ENCODE measurements at regions not wholly inside any gene's neighbourhood (a gene's known extent, or its start where the extent isn't known, plus 50 kb on each side); places are given as distances from the start of the nearest gene placed in this dataset.

DNA sequence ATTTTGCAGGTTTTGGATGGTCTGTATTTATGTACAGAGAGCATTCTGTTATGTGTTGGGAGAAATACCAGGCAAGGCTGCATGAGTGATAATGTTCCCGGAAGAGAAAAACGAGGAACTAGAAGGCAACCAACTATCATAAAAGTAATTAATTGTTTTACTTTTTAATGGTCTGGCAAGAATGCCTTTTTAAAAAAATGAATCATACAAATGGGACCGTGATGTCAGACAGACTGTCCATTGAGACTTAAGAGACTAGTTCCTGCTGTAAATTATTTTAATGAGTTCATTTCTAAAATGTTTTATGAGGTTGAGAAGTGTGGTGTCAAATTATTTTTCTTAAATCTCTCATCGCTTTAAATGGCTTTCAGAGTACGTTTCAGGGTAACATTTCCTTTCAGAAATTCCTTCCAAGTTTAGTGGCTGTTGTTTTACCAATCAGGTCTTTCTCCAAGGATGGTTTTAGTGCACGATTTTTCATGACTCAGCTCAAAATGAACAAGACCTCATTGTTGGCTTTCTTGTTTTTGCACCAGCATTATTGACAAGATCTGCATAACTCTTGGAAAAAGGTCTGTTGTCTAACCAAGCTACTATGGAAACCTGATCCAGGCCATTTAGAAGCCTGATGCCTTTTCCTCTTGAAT lies 86.1 kb upstream of the ARHGAP5 start:
- WGBS, 3 donors: 35 to 51% (median 39%) methylated on average over 6 of the region's 6 CpGs
- Histone ChIP-seq H3K27me3 (ENCODE audit: insufficient read depth in 3 of 3, low read length in 2 of 3) (no peaks in the 10 kb centered on the region), H3K36me3 (ENCODE audit: insufficient read depth in 1 of 2, low read depth in 1 of 2) (no peaks in the 10 kb centered on the region), H3K4me3 (no peak overlapping the region), H3K4me1 (peaks cover 22% of the 10 kb centered on the region), H3K9me3 (peaks cover 6% of the 10 kb centered on the region), H3K27ac (no peak overlapping the region)
- TF ChIP-seq, protein P1, sequence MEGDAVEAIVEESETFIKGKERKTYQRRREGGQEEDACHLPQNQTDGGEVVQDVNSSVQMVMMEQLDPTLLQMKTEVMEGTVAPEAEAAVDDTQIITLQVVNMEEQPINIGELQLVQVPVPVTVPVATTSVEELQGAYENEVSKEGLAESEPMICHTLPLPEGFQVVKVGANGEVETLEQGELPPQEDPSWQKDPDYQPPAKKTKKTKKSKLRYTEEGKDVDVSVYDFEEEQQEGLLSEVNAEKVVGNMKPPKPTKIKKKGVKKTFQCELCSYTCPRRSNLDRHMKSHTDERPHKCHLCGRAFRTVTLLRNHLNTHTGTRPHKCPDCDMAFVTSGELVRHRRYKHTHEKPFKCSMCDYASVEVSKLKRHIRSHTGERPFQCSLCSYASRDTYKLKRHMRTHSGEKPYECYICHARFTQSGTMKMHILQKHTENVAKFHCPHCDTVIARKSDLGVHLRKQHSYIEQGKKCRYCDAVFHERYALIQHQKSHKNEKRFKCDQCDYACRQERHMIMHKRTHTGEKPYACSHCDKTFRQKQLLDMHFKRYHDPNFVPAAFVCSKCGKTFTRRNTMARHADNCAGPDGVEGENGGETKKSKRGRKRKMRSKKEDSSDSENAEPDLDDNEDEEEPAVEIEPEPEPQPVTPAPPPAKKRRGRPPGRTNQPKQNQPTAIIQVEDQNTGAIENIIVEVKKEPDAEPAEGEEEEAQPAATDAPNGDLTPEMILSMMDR (IDR thresholded peaks at IDR 0.05): no peak
- ATAC-seq: no peak
- no peak for DNase-seq
- intact Hi-C loops (cut with DNase I): no loop called here

DNA sequence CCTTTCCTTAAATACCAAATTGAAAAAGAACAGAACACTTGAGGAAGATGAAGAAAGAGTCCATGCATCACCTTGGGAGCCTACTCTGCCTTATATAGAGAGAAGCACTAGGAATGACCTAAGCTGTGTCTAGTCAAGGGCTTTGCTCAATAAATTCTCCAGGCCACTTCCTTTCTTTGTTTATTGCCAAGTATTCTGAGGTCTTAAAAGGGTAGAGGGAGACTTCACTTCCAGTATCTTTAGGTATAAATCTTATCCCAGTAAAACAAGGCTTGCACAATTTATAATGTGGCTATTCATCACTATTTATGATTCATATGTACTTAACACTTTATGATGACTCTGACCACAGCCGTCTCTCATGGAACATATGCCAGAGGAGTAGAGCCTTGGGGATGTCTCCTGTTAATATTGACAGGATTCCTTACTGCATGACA lies 85.1 kb upstream of the ARHGAP5 start:
- TF ChIP-seq, protein P1 (IDR thresholded peaks at IDR 0.05): no peak
- Histone ChIP-seq H3K27me3 (ENCODE audit: insufficient read depth in 3 of 3, low read length in 2 of 3) (no peaks in the 10 kb centered on the region), H3K9me3 (no peaks in the 10 kb centered on the region), H3K27ac (peak overlapping the region; percentile 42), H3K4me3 (no peak overlapping the region), H3K4me1 (peaks cover 27% of the 10 kb centered on the region), H3K36me3 (ENCODE audit: insufficient read depth in 1 of 2, low read depth in 1 of 2) (no peaks in the 10 kb centered on the region)
- intact Hi-C loops (cut with DNase I): no loop called here
- 39 to 48% (median 47%) methylated on average over 1 of the region's 1 CpG for WGBS, 3 donors
- DNase-seq (no peak), ATAC-seq (peak; percentile 42 to 82 (median 76))

DNA sequence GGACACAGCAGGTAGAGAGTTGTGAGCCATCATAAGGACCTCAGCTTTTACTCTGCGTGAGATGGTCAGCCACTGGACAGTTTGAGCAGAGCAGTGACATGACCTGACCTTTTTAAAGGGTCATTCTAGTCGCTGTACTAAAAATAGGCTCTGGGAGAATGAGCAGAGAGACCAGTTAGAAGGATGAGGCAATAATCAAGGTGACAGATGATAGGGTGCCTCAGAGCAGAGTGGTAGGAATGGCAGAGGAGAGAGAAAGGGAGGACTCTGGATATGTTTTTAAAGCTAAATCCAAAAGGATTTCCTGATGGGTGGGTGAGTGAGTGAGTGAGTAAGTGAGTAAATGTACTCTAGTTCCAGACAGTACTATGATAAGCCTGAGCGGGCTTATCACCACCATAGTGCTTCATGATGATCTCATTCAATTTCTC lies 83.6 kb upstream of the ARHGAP5 start:
- 54 to 76% (median 66%) methylated on average over 3 of the region's 3 CpGs for WGBS, 3 donors
- intact Hi-C loops (cut with DNase I): no loop called here
- H3K4me3 ChIP-seq: no peak overlapping the region
- H3K36me3 ChIP-seq (ENCODE audit: insufficient read depth in 1 of 2, low read depth in 1 of 2): no peaks in the 10 kb centered on the region
- ATAC-seq (peak; percentile 72 to 90 (median 88)), DNase-seq (no peak)
- peaks cover 38% of the 10 kb centered on the region for H3K4me1 ChIP-seq
- H3K9me3 ChIP-seq: no peaks in the 10 kb centered on the region
- H3K27ac ChIP-seq: peak overlapping the region; percentile 65
- H3K27me3 ChIP-seq (ENCODE audit: insufficient read depth in 3 of 3, low read length in 2 of 3): no peaks in the 10 kb centered on the region
- TF ChIP-seq, protein P1 (IDR thresholded peaks at IDR 0.05): no peak

DNA sequence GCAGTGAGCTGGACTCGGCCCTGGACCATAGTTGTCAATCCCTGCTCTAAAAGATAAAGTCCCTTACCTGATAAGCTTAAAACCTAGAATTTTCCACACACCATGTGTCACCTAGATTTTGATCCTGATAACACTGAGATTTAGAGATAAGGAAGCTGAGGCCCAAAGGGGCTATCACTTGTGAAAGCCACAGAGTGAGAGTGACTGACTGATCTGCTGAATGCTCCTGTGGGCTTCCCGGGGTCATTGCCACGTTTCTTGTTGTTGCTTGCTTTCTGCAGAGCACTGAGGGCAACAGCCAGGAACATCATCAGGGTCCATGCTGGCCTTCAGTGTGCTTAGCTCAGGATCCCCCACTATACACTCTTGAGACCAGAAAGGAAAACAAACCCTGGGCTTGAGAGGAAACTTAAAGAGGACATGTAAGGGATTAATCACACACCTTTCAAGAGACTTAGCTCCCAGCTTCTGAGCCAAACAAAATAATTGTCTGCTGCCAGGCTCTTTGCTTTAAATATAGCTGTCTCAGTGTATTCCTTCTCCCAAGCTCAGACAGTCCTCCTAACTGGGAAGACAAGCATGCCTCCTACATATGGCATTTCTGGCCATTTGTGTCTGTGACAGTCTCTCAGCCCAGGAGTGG lies 82.6 kb upstream of the ARHGAP5 start:
- 60 to 71% (median 61%) methylated on average over 3 of the region's 3 CpGs for WGBS, 3 donors
- peak overlapping the region; percentile 65 for H3K27ac ChIP-seq
- H3K27me3 ChIP-seq (ENCODE audit: insufficient read depth in 3 of 3, low read length in 2 of 3): no peaks in the 10 kb centered on the region
- H3K4me1 ChIP-seq: peaks cover 41% of the 10 kb centered on the region
- H3K9me3 ChIP-seq: no peaks in the 10 kb centered on the region
- TF ChIP-seq, protein P1 (IDR thresholded peaks at IDR 0.05): no peak
- no peak overlapping the region for H3K4me3 ChIP-seq
- intact Hi-C loops (cut with DNase I): no loop called here
- no peaks in the 10 kb centered on the region for H3K36me3 ChIP-seq (ENCODE audit: insufficient read depth in 1 of 2, low read depth in 1 of 2)
- DNase-seq (no peak), ATAC-seq (no peak)
